ENCODE measurements at regions not wholly inside any gene's neighbourhood (a gene's known extent, or its start where the extent isn't known, plus 50 kb on each side); places are given as distances from the start of the nearest gene placed in this dataset.

GRCh38 chr1:5416518-5416917 lies 575.7 kb downstream of the NPHP4 start:
- no peak for TF ChIP-seq POLR2A (IDR thresholded peaks at IDR 0.05)
- TF ChIP-seq CTCF (IDR thresholded peaks at IDR 0.05) = no peak

Measured in lower leg skin (tissue), 3 donors.